H1 (cell line): ENCODE measurements at regions not wholly inside any gene's neighbourhood (a gene's known extent, or its start where the extent isn't known, plus 50 kb on each side); places are given as distances from the start of the nearest gene placed in this dataset.

Experiments
- CTCF ChIA-PET: fragments of 300-600 bp; sonication (Branson Sonifier 250); formaldehyde crosslinking; loops from one replicate; lab custom pipeline; 2021; ENCODE audit not compliant: partially characterized antibody; lab: Charles Lee
- POLR2A ChIA-PET: fragments of 300-600 bp; sonication (Branson Sonifier 250); formaldehyde crosslinking; loops from one replicate; lab custom pipeline; 2021; ENCODE audit warnings: inconsistent platforms; ENCODE audit not compliant: partially characterized antibody; lab: Charles Lee
- DNase-seq, 2 experiments: peaks; one replicate each; pipeline versions ENCODE4 v3.0.0 to v3.0.0-alpha.2; 2010 to 2022; ENCODE audit warnings: low spot score in 2 of 2, low read depth in 1 of 2, mixed read lengths in 1 of 2
- FAIRE-seq: peaks from 2 replicates; lab custom pipeline; 2011; peaks lifted over from hg19 to GRCh38; lab: Jason Lieb, UNC
- H2AFZ ChIP-seq: 2 replicates; pipeline ENCODE4 v1.8.1; 2012; ENCODE audit warnings: low read length, inconsistent platforms
- H2AK5ac ChIP-seq: 2 replicates; pipeline ENCODE4 v1.6.1; 2013; ENCODE audit warnings: low read depth, low read length
- H2BK120ac ChIP-seq: replicated peaks from 2 replicates; pipeline ENCODE3; 2013; ENCODE audit warnings: low read depth, low read length, inconsistent platforms
- H2BK12ac ChIP-seq: 2 replicates; pipeline ENCODE4 v1.6.1; 2013; ENCODE audit warnings: low read depth, low read length
- H2BK15ac ChIP-seq: 2 replicates; pipeline ENCODE4 v1.6.1; 2013; ENCODE audit warnings: low read length
- H2BK20ac ChIP-seq: 2 replicates; pipeline ENCODE4 v1.6.1; 2013; ENCODE audit warnings: low read length
- H2BK5ac ChIP-seq: 2 replicates; pipeline ENCODE4 v1.6.1; 2013; ENCODE audit warnings: low read depth, low read length
- H3K14ac ChIP-seq: 2 replicates; pipeline ENCODE4 v1.6.1; 2013; ENCODE audit warnings: inconsistent platforms; ENCODE audit not compliant: insufficient read length
- H3K18ac ChIP-seq: 2 replicates; pipeline ENCODE4 v1.6.1; 2013; ENCODE audit warnings: low read length; ENCODE audit errors: extremely low read depth
- H3K23ac ChIP-seq: 2 replicates; pipeline ENCODE4 v1.6.1; 2013; ENCODE audit warnings: inconsistent platforms; ENCODE audit not compliant: insufficient read length
- H3K23me2 ChIP-seq: 2 replicates; pipeline ENCODE4 v1.6.1; 2013; ENCODE audit warnings: low read depth, low read length
- H3K27ac ChIP-seq: 2 replicates; pipeline ENCODE4 v1.6.1; 2011; ENCODE audit warnings: low read depth, low read length, inconsistent platforms
- H3K27me3 ChIP-seq, 4 experiments: replicated peaks in 1 of 4; 1 replicate in 1 of 4; 2 replicates in 3 of 4; pipeline versions ENCODE4 v1.6.1 to v1.8.1; 2011 to 2013; ENCODE audit warnings: low read length in 3 of 4, mild to moderate bottlenecking in 3 of 4, inconsistent platforms in 2 of 4, mixed read lengths in 2 of 4, moderate library complexity in 1 of 4; ENCODE audit not compliant: control insufficient read depth in 3 of 4, insufficient read depth in 3 of 4; ENCODE audit errors: extremely low read depth in 1 of 4
- H3K36me3 ChIP-seq, 4 experiments: 2 replicates each; pipeline versions ENCODE4 v1.6.1 to v1.8.1; 2011 to 2013; ENCODE audit warnings: mild to moderate bottlenecking in 4 of 4, low read length in 3 of 4, moderate library complexity in 2 of 4, control low read depth in 1 of 4, inconsistent platforms in 1 of 4; ENCODE audit not compliant: insufficient read depth in 4 of 4, control insufficient read depth in 2 of 4
- H3K4ac ChIP-seq: replicated peaks from 2 replicates; pipeline ENCODE3; 2013; ENCODE audit warnings: low read length, low read depth, mixed read lengths, inconsistent platforms; ENCODE audit not compliant: insufficient read length
- H3K4me1 ChIP-seq, 4 experiments: replicated peaks in 1 of 4; 1 replicate in 1 of 4; 2 replicates in 3 of 4; pipeline versions ENCODE4 v1.6.1 to v1.8.1; 2011 to 2013; ENCODE audit warnings: low read length in 3 of 4, inconsistent platforms in 2 of 4, mixed read lengths in 1 of 4; ENCODE audit not compliant: insufficient read depth in 4 of 4, control insufficient read depth in 3 of 4
- H3K4me2 ChIP-seq, 2 experiments: 2 replicates each; pipeline versions ENCODE4 v1.6.1 to v1.8.1; 2011 to 2013; ENCODE audit warnings: low read depth in 2 of 2, low read length in 2 of 2, control low read depth in 1 of 2, inconsistent platforms in 1 of 2, mild to moderate bottlenecking in 1 of 2; ENCODE audit not compliant: insufficient read depth in 1 of 2
- H3K4me3 ChIP-seq, 4 experiments: fragments of 200-600, 300-600 bp in 1 of 4; sonication (generic), shearing (Covaris generic), sonication (Bioruptor Twin) in 1 of 4; 2 replicates each; pipeline versions ENCODE4 v1.5.1 to v1.8.1; 2011 to 2016; ENCODE audit warnings: low read length in 4 of 4, low read depth in 3 of 4, control low read depth in 2 of 4, inconsistent platforms in 2 of 4, mild to moderate bottlenecking in 2 of 4, mixed read lengths in 1 of 4, moderate library complexity in 1 of 4; ENCODE audit not compliant: insufficient read depth in 2 of 4; ENCODE audit errors: extremely low read depth in 1 of 4
- H3K56ac ChIP-seq: replicated peaks from 2 replicates; pipeline ENCODE3; 2013; ENCODE audit warnings: low read depth, mild to moderate bottlenecking, mixed read lengths, low read length, inconsistent platforms; ENCODE audit not compliant: insufficient read length
- H3K79me1 ChIP-seq: 2 replicates; pipeline ENCODE4 v1.6.1; 2013; ENCODE audit warnings: low read depth, low read length, control low read depth
- H3K79me2 ChIP-seq, 2 experiments: 2 replicates each; pipeline versions ENCODE4 v1.6.1 to v1.8.1; 2012 to 2013; ENCODE audit warnings: low read length in 2 of 2, mild to moderate bottlenecking in 2 of 2, inconsistent platforms in 1 of 2; ENCODE audit not compliant: insufficient read depth in 2 of 2, control insufficient read depth in 1 of 2
- H3K9ac ChIP-seq, 4 experiments: replicated peaks in 1 of 4; 1 replicate in 1 of 4; 2 replicates in 3 of 4; pipeline versions ENCODE4 v1.6.1 to v1.8.1; 2011 to 2013; ENCODE audit warnings: low read depth in 3 of 4, low read length in 3 of 4, control low read depth in 2 of 4, mild to moderate bottlenecking in 2 of 4, moderate library complexity in 2 of 4, inconsistent platforms in 1 of 4; ENCODE audit errors: extremely low read depth in 1 of 4
- H3K9me3 ChIP-seq, 2 experiments: 2 replicates each; pipeline versions ENCODE4 v1.6.1 to v1.8.1; 2012 to 2013; ENCODE audit warnings: mild to moderate bottlenecking in 2 of 2, moderate library complexity in 2 of 2, control low read depth in 1 of 2, inconsistent platforms in 1 of 2, low read depth in 1 of 2, low read length in 1 of 2, mixed read lengths in 1 of 2; ENCODE audit not compliant: insufficient read depth in 2 of 2
- H4K20me1 ChIP-seq, 2 experiments: replicated peaks in 1 of 2; 2 replicates each; pipeline versions ENCODE3 to v1.8.1; 2011 to 2013; ENCODE audit warnings: inconsistent platforms in 2 of 2, low read length in 2 of 2, mild to moderate bottlenecking in 1 of 2; ENCODE audit not compliant: insufficient read depth in 2 of 2, control insufficient read depth in 1 of 2
- H4K5ac ChIP-seq: 2 replicates; pipeline ENCODE4 v1.6.1; 2013; ENCODE audit warnings: low read length, low read depth, mixed read lengths, inconsistent platforms; ENCODE audit not compliant: insufficient read length
- H4K8ac ChIP-seq: 2 replicates; pipeline ENCODE4 v1.8.0; 2013; ENCODE audit warnings: mild to moderate bottlenecking, moderate library complexity, low read length, inconsistent platforms; ENCODE audit not compliant: insufficient read depth; ENCODE audit errors: extremely low read depth
- H4K91ac ChIP-seq: replicated peaks from 2 replicates; pipeline ENCODE3; 2013; ENCODE audit warnings: low read length, mixed read lengths, inconsistent platforms; ENCODE audit not compliant: insufficient read length
- EP300 ChIP-seq, 2 experiments: IDR thresholded peaks; 1 replicate in 1 of 2; 2 replicates in 1 of 2; pipeline ENCODE4 v1.6.1; 2011 to 2012; ENCODE audit warnings: low read depth in 2 of 2, low read length in 2 of 2, mild to moderate bottlenecking in 2 of 2, borderline replicate concordance in 1 of 2, inconsistent platforms in 1 of 2, moderate library complexity in 1 of 2
- JUN ChIP-seq: IDR thresholded peaks from 2 replicates; pipeline ENCODE4 v1.6.1; 2011; ENCODE audit warnings: low read depth, mild to moderate bottlenecking, improper control_type of control experiment, low read length
- KDM1A ChIP-seq: fragments of 200-600, 300-600 bp; sonication (generic); IDR thresholded peaks from 2 replicates; pipeline ENCODE4 v1.7.1; 2016; ENCODE audit warnings: mild to moderate bottlenecking, low read length, borderline replicate concordance
- PHF8 ChIP-seq: fragments of 200-600 bp; sonication (generic); conservative IDR thresholded peaks from 2 replicates; pipeline ENCODE4 v1.7.1; 2012; ENCODE audit warnings: low read depth, mild to moderate bottlenecking, inconsistent platforms, low read length, moderate library complexity
- RAD21 ChIP-seq, 2 experiments: IDR thresholded peaks in 1 of 2; conservative IDR thresholded peaks in 1 of 2; 2 replicates each; pipeline ENCODE4 v1.6.1; 2011; ENCODE audit warnings: low read depth in 2 of 2, low read length in 2 of 2, improper control_type of control experiment in 1 of 2, inconsistent platforms in 1 of 2, mild to moderate bottlenecking in 1 of 2, moderate library complexity in 1 of 2
- RXRA ChIP-seq: IDR thresholded peaks from 2 replicates; pipeline ENCODE4 v1.6.1; 2011; ENCODE audit warnings: low read depth, mild to moderate bottlenecking, low read length, moderate library complexity; ENCODE audit not compliant: insufficient read depth
- SP2 ChIP-seq: IDR thresholded peaks from 2 replicates; pipeline ENCODE4 v1.6.1; 2012; ENCODE audit warnings: mild to moderate bottlenecking, low read length, inconsistent platforms
- TAF1 ChIP-seq: IDR thresholded peaks from 2 replicates; pipeline ENCODE4 v1.6.1; 2011; ENCODE audit warnings: mild to moderate bottlenecking, low read depth, low read length
- TCF12 ChIP-seq: IDR thresholded peaks from 2 replicates; pipeline ENCODE4 v1.6.1; 2011; ENCODE audit warnings: low read depth, mild to moderate bottlenecking, low read length
- USF2 ChIP-seq: IDR thresholded peaks from 2 replicates; pipeline ENCODE4 v1.6.1; 2011; ENCODE audit warnings: low read length, improper control_type of control experiment
- WGBS, 2 experiments: shearing (Covaris generic) in 1 of 2; methylation state at CpG; one replicate each; pipeline versions ENCODE4 v1.1.6 to v1.1.7; 2013 to 2015; ENCODE audit warnings: low lambda C conversion rate in 2 of 2, mixed read lengths in 2 of 2, inconsistent platforms in 1 of 2, low coverage in 1 of 2, missing lambda C conversion rate in 1 of 2; ENCODE audit not compliant: insufficient replicate concordance in 2 of 2, insufficient coverage in 1 of 2, insufficient read length in 1 of 2; ENCODE audit errors: extremely low coverage in 1 of 2, missing lambda C conversion rate in 1 of 2; 5-methylcytosine and 5-hydroxymethylcytosine counted together

- no peak overlapping the region for H2BK20ac ChIP-seq
Observed at GRCh38 chr4:116303736-116304188, 781.6 kb downstream of the TRAM1L1 start.

More at GRCh38 chr4:116303736-116304188, 781.6 kb downstream of the TRAM1L1 start:
- Histone ChIP-seq H3K27me3 (no peaks in the 10 kb centered on the region), H4K8ac (no peak overlapping the region), H3K23ac (no peak overlapping the region), H2BK5ac (no peak overlapping the region), H3K4me3 (no peak overlapping the region), H3K4me2 (no peak overlapping the region), H2AK5ac (no peak overlapping the region), H3K14ac (no peak overlapping the region), H3K23me2 (no peaks in the 10 kb centered on the region), H3K56ac (no peak overlapping the region), H3K18ac (no peak overlapping the region), H3K79me1 (no peaks in the 10 kb centered on the region), H3K9me3 (no peaks in the 10 kb centered on the region), H3K79me2 (no peaks in the 10 kb centered on the region), H3K9ac (no peak overlapping the region), H4K5ac (no peak overlapping the region), H4K91ac (no peak overlapping the region), H2BK120ac (no peak overlapping the region), H3K4ac (no peak overlapping the region), H3K4me1 (no peaks in the 10 kb centered on the region), H4K20me1 (no peaks in the 10 kb centered on the region), H2BK12ac (no peak overlapping the region), H3K27ac (no peak overlapping the region), H2AFZ (no peak overlapping the region), H3K36me3 (no peaks in the 10 kb centered on the region), H2BK15ac (no peak overlapping the region)
- ChIA-PET CTCF (no interaction called here), POLR2A (no interaction called here)
- no peak for TF ChIP-seq RXRA
- no peak for TF ChIP-seq KDM1A
- TF ChIP-seq SP2: no peak
- TF ChIP-seq PHF8: no peak
- TF ChIP-seq TCF12: no peak
- TF ChIP-seq TAF1: no peak
- no peak for TF ChIP-seq USF2
- no peak for TF ChIP-seq JUN
- no peak for TF ChIP-seq RAD21 (IDR thresholded peaks at IDR 0.05 in 1 of 2, conservative IDR thresholded peaks at IDR 0.05 in 1 of 2; ENCODE audit: low read depth in 2 of 2, low read length in 2 of 2)
- TF ChIP-seq EP300 (IDR thresholded peaks at IDR 0.05; ENCODE audit: borderline replicate concordance in 1 of 2, low read depth in 2 of 2, low read length in 2 of 2): no peak
- DNase-seq (no peak), FAIRE-seq (no peak)
- 100% methylated on average over 1 of the region's 1 CpG; no CpG with 5 or more reads in 1 of the 2 experiments for WGBS, 2 experiments
